ENCODE measurements at regions not wholly inside any gene's neighbourhood (a gene's known extent, or its start where the extent isn't known, plus 50 kb on each side); places are given as distances from the start of the nearest gene placed in this dataset.

- DNase-seq (ENCODE audit: low read depth, low spot score), result no peak
Measured at GRCh38 chr13:79723519-79724024, 242.6 kb downstream of the NDFIP2 start.

- no peak for DNase-seq (ENCODE audit: low read depth, low spot score)
Measured at GRCh38 chr13:79722885-79723445, 242.0 kb downstream of the NDFIP2 start.

- no peak for DNase-seq (ENCODE audit: low read depth, low spot score)
Measured at GRCh38 chr13:79716191-79716590, 235.2 kb downstream of the NDFIP2 start.

- no peak for DNase-seq (ENCODE audit: low read depth, low spot score)
Measured at GRCh38 chr13:79711631-79712030, 230.7 kb downstream of the NDFIP2 start.

GRCh38 chr13:79710376-79710775 lies 229.4 kb downstream of the NDFIP2 start:
- DNase-seq (ENCODE audit: low read depth, low spot score), result no peak

- DNase-seq (ENCODE audit: low read depth, low spot score), result no peak
Measured at GRCh38 chr13:79709471-79709870, 228.5 kb downstream of the NDFIP2 start.

- DNase-seq (ENCODE audit: low read depth, low spot score), result no peak
Measured at GRCh38 chr13:79703772-79704171, 222.8 kb downstream of the NDFIP2 start.

GRCh38 chr13:79695754-79696153 lies 214.8 kb downstream of the NDFIP2 start:
- no peak for DNase-seq (ENCODE audit: low read depth, low spot score)

GRCh38 chr13:79692846-79693245 lies 211.9 kb downstream of the NDFIP2 start:
- no peak for DNase-seq (ENCODE audit: low read depth, low spot score)

- no peak for DNase-seq (ENCODE audit: low read depth, low spot score)
Measured at GRCh38 chr13:79691826-79692225, 210.9 kb downstream of the NDFIP2 start.

GRCh38 chr13:79688741-79689140 lies 207.8 kb downstream of the NDFIP2 start:
- DNase-seq (ENCODE audit: low read depth, low spot score), result no peak

GRCh38 chr13:79686441-79686840 lies 205.5 kb downstream of the NDFIP2 start:
- DNase-seq (ENCODE audit: low read depth, low spot score), result no peak

- no peak for DNase-seq (ENCODE audit: low read depth, low spot score)
Measured at GRCh38 chr13:79684371-79684770, 203.4 kb downstream of the NDFIP2 start.

GRCh38 chr13:79682164-79682563 lies 201.2 kb downstream of the NDFIP2 start:
- no peak for DNase-seq (ENCODE audit: low read depth, low spot score)

GRCh38 chr13:79681069-79681468 lies 200.1 kb downstream of the NDFIP2 start:
- DNase-seq (ENCODE audit: low read depth, low spot score), result no peak

GRCh38 chr13:79680485-79680884 lies 199.5 kb downstream of the NDFIP2 start:
- DNase-seq (ENCODE audit: low read depth, low spot score), result no peak

- DNase-seq (ENCODE audit: low read depth, low spot score), result peak; percentile 30
Measured at GRCh38 chr13:79679334-79679733, 198.4 kb downstream of the NDFIP2 start.

- no peak for DNase-seq (ENCODE audit: low read depth, low spot score)
Measured at GRCh38 chr13:79678100-79678499, 197.1 kb downstream of the NDFIP2 start.

- DNase-seq (ENCODE audit: low read depth, low spot score), result no peak
Measured at GRCh38 chr13:79675931-79676660, 195.1 kb downstream of the NDFIP2 start.

- DNase-seq (ENCODE audit: low read depth, low spot score), result no peak
Measured at GRCh38 chr13:79674765-79675515, 194.0 kb downstream of the NDFIP2 start.

GRCh38 chr13:79673993-79674377 lies 193.0 kb downstream of the NDFIP2 start:
- DNase-seq (ENCODE audit: low read depth, low spot score), result no peak

GRCh38 chr13:79673310-79673992 lies 192.5 kb downstream of the NDFIP2 start:
- DNase-seq (ENCODE audit: low read depth, low spot score), result no peak
